ENCODE measurements at regions not wholly inside any gene's neighbourhood (a gene's known extent, or its start where the extent isn't known, plus 50 kb on each side); places are given as distances from the start of the nearest gene placed in this dataset.

DNA sequence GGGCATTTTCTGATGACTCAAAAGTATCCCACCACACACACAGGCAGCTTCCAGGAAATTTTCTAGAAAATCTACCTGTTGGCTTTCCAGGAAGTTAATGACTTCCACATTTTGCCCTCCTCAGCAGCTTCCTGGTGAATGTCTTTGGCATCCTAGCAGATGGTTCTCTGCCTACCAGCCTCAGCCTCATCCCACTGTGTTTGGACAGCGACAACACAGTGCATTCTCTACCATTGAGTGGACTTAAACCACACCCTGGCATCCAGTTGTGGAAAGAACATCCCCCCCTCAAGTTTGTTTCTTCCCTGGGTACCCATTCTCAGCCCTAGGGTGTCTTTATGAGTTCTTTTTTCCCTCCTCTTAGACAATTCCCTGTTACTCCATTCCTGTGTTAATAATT lies 50.8 kb upstream of the GADL1 start:
- no peaks in the 10 kb centered on the region for H3K27me3 Mint-ChIP-seq (ENCODE audit: low read depth)
- TF ChIP-seq, protein P1, sequence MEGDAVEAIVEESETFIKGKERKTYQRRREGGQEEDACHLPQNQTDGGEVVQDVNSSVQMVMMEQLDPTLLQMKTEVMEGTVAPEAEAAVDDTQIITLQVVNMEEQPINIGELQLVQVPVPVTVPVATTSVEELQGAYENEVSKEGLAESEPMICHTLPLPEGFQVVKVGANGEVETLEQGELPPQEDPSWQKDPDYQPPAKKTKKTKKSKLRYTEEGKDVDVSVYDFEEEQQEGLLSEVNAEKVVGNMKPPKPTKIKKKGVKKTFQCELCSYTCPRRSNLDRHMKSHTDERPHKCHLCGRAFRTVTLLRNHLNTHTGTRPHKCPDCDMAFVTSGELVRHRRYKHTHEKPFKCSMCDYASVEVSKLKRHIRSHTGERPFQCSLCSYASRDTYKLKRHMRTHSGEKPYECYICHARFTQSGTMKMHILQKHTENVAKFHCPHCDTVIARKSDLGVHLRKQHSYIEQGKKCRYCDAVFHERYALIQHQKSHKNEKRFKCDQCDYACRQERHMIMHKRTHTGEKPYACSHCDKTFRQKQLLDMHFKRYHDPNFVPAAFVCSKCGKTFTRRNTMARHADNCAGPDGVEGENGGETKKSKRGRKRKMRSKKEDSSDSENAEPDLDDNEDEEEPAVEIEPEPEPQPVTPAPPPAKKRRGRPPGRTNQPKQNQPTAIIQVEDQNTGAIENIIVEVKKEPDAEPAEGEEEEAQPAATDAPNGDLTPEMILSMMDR (conservative IDR thresholded peaks at IDR 0.05), result no peak
- H3K4me1 ChIP-seq (ENCODE audit: insufficient read depth, low read length), result no peaks in the 10 kb centered on the region
- H2BK5ac ChIP-seq (ENCODE audit: insufficient read length, low read length), result no peak overlapping the region
- no peaks in the 10 kb centered on the region for H3K27me3 ChIP-seq (ENCODE audit: insufficient read depth, low read length)
- H3K27ac Mint-ChIP-seq, result no peak overlapping the region
- H3T11ph ChIP-seq (ENCODE audit: low read length), result no peak overlapping the region
- H3K18ac ChIP-seq (ENCODE audit: insufficient read length, low read depth, low read length), result no peak overlapping the region
- H2BK20ac ChIP-seq (ENCODE audit: low read depth, low read length, poor library complexity, severe bottlenecking), result no peak overlapping the region
- H3K9me3 Mint-ChIP-seq, result no peaks in the 10 kb centered on the region
- H2AK5ac ChIP-seq (ENCODE audit: insufficient read length, low read length), result no peak overlapping the region
- peaks cover 23 to 24% of the 10 kb centered on the region in 2 experiments for H3K4me1 Mint-ChIP-seq
- no peak overlapping the region for H3K23ac ChIP-seq (ENCODE audit: insufficient read length, low read depth, low read length)
- H4K8ac ChIP-seq (replicated peaks; ENCODE audit: insufficient read length, low read depth, low read length), result no peak overlapping the region
- no CpG with 5 or more reads among the region's 1 CpG for WGBS (ENCODE audit: extremely low coverage, insufficient read length, low lambda C conversion rate)
- no peak overlapping the region for H2AFZ ChIP-seq (ENCODE audit: low read length)
- H3K4me3 Mint-ChIP-seq, result no peak overlapping the region
- no peaks in the 10 kb centered on the region for H3K36me3 Mint-ChIP-seq (ENCODE audit: insufficient read depth in 1 of 3, low read depth in 3 of 3)
- H3K79me2 ChIP-seq (ENCODE audit: insufficient read depth, low read length), result no peaks in the 10 kb centered on the region
- H4K5ac ChIP-seq (ENCODE audit: insufficient read length, low read depth, low read length), result no peak overlapping the region
- no peak overlapping the region for H3K4me2 ChIP-seq (ENCODE audit: insufficient read depth, insufficient read length, low read length)
- no peak overlapping the region for H3K9ac ChIP-seq (ENCODE audit: extremely low read depth, insufficient read length, low read length)
- H3K56ac ChIP-seq (ENCODE audit: insufficient read length, low read depth, low read length), result no peak overlapping the region
- H2BK15ac ChIP-seq (ENCODE audit: low read depth, low read length), result no peak overlapping the region
- H3K23me2 ChIP-seq (ENCODE audit: insufficient read length, low read depth, low read length, poor library complexity, severe bottlenecking), result no peaks in the 10 kb centered on the region
- H3K9me3 ChIP-seq (ENCODE audit: control insufficient read depth, low read depth, low read length), result no peaks in the 10 kb centered on the region
- no peaks in the 10 kb centered on the region for H3K79me1 ChIP-seq (ENCODE audit: insufficient read depth, low read depth, low read length, poor library complexity, severe bottlenecking)
- H3K27ac ChIP-seq (ENCODE audit: insufficient read length, low read depth, low read length), result no peak overlapping the region
- no peak overlapping the region for H3K14ac ChIP-seq (ENCODE audit: insufficient read depth, low read length)
- no peak overlapping the region for H3K4ac ChIP-seq (ENCODE audit: low read depth, low read length)
- no peak overlapping the region for H4K91ac ChIP-seq (ENCODE audit: insufficient read length, low read depth, low read length)
- no peak overlapping the region for H2BK12ac ChIP-seq (ENCODE audit: insufficient read length, low read depth, low read length)
- H2BK120ac ChIP-seq (ENCODE audit: low read depth, low read length, poor library complexity, severe bottlenecking), result no peak overlapping the region
- H4K20me1 ChIP-seq (ENCODE audit: control insufficient read depth, insufficient read depth, insufficient read length), result no peaks in the 10 kb centered on the region
- DNase-seq, result no peak
